ENCODE measurements at regions not wholly inside any gene's neighbourhood (a gene's known extent, or its start where the extent isn't known, plus 50 kb on each side); places are given as distances from the start of the nearest gene placed in this dataset.

- no peak for DNase-seq
These were observed 1124.3 kb downstream of the BRD1 start for GRCh38 chr22:48703265-48703941.

GRCh38 chr22:48702573-48703264, 1125.0 kb downstream of the BRD1 start:
- DNase-seq, result no peak

- DNase-seq, result no peak
These were observed 1126.2 kb downstream of the BRD1 start for GRCh38 chr22:48701296-48702030.

DNA sequence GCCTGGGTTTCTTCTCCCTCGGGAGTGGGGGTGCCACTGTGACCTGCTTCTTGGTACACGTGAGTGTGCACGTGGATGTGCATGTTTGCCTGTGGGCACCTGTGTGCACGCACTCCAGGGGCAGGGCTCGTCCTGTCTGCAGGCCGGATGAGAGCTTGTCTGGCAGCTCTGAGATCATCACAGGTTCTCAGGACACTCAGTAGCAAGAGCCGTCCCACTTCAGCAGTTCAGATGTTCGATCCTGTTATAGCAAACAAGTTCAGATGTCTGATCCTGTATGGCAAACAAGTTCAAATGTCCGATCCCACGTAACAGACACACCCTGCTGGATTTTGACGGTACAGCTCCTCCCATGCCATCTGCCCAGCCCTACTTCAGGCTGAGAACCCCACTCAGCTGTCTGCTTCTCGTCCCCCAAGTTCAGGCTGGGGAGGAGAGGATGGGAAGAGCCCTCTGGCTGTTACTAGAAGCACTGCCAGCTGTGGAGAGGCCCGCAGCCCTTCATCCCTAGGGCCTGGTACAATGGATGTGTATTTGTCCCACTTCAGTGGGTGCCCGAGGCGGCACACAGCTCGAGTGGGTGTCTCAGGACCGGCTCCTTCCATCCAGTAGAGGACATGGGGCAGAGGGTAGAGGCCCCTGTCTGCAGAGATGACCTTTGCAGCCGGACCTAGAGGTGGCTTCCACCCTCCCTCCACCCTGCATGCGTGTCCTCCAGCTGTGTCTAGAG, 1126.9 kb downstream of the BRD1 start:
- no peak for DNase-seq

- no peak for DNase-seq
These were observed 1127.5 kb downstream of the BRD1 start for GRCh38 chr22:48700180-48700565.

GRCh38 chr22:48699511-48699910, 1128.2 kb downstream of the BRD1 start:
- DNase-seq, result no peak

DNA sequence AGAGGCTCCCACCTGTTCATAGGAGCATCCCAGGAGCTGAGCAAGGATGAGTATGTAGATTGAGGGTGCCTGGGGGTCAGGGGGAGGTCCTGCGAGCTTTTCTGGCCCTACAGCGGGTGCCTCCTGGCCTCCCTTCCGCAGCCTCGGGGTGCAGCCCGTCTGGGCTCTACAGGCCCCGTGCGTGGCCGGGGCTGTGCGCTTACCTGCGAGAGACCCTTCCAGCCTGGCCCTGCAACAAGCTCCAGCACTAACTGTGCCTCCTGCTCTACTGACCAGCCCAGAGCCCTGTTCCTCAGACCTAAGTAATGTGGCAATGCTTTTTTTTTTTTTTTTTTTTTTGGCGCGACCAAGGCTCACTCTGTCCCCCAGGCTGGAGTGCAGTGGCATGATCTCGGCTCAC, 1129.1 kb downstream of the BRD1 start:
- no peak for DNase-seq

- no peak for DNase-seq
These were observed 1129.9 kb downstream of the BRD1 start for GRCh38 chr22:48697694-48698276.

- DNase-seq, result no peak
These were observed 1130.5 kb downstream of the BRD1 start for GRCh38 chr22:48697223-48697622.

DNA sequence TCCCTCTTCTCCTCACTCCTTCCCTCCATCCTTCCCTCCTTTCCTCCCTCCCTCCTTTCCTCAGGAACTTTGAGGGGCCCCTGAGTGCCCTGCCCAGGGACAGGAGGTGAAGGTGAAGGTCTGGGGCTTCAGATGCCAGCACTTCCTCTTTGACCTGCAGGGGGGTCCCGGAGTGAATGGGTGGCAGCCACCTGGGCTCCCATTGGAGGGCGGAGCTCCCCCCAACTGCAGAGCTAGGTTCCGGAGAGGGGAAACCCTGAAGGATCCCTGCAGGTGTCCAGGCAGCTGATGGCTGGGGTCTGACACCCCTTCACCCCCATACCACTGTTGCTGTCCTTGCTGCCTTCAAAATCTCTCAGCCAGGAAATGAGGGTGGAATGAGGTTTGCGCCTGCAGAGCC, 1131.3 kb downstream of the BRD1 start:
- no peak for DNase-seq

- no peak for DNase-seq
These were observed 1131.9 kb downstream of the BRD1 start for GRCh38 chr22:48695731-48696305.

DNA sequence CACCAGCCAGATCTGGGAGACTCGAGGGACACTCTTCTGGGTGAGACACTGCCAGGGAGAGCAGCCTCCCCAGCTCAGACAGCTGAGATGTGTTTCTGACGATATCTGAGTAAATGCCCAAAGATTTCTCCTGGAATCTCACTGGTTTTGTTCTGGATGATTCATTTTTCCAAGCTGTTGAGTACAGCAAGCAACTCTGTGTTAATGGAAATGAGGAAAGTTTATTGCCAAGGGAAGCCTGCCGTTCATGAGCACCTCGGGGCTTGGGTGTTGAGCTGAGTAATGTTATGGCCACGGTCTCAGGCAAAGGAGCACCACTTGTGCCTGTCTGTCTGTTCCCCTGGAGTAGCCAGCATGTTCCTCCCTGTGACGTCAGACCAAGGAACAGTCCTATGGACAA, 1132.4 kb downstream of the BRD1 start:
- DNase-seq, result no peak

DNA sequence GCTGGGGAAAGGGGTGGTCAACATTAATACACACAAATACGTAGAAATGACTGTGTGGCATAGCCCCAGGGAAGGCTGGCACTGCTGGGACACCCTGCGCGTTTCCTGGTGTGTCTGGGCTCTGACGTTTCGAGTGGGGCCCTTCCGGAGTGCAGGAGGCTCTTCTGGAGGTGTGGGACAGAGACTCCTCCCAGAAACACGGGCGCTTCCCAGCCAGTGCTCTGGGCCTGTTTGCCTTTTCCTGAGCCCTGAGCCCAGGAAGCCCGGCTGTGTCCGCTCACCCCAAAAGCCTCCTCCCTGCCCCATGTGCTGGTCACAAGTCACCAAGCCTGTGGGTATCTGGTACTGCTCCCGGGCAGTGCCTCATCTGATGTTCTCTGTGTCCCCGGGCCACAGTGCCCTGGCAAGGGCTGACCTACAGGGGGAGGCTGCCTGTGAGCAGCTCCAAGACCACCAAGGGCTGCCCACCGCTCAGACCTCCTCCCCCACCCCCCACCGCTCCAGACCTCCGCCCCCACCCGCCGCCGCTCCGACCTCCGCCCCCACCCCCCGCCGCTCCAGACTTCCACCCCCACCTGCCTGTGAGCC, 1133.3 kb downstream of the BRD1 start:
- DNase-seq, result no peak

DNA sequence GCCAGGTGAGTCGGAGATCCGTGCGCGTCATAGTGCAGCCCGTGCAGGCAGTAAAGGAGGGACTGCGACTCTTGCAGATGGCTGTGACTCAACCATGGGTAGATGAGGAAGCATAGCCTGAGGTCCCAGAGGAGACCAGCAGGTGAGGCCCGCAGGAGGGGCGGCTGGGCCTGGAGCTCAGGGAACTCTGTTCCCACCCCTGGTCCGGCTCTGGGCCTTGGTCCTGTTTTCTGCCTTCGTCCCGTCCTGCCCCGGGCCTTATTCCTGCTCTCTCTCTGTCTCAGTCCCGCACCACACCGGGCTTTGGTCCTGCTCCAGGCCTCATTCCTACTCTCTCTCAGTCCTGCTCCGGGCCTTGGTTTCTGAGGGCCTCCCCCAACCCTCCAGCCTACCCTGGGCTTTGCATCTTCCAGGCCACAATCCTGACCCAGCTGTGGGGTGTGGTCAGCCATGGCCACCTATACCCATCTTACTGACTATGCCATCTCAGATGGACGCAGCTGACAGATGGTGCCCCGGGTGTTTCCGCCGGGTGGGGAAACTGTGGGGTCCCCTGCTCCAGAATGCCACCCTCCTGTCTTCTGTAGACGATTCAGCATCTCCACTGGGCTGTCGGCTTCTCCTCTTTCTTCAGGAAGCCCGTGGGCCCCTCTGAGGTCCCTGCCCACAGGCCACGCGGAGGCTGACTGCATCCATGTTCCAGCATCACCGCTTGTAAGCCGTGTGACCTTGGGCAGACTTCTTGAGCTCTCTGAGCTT, 1134.1 kb downstream of the BRD1 start:
- no peak for DNase-seq

GRCh38 chr22:48692734-48693376, 1134.8 kb downstream of the BRD1 start:
- DNase-seq, result no peak

GRCh38 chr22:48691431-48691851, 1136.2 kb downstream of the BRD1 start:
- no peak for DNase-seq

DNA sequence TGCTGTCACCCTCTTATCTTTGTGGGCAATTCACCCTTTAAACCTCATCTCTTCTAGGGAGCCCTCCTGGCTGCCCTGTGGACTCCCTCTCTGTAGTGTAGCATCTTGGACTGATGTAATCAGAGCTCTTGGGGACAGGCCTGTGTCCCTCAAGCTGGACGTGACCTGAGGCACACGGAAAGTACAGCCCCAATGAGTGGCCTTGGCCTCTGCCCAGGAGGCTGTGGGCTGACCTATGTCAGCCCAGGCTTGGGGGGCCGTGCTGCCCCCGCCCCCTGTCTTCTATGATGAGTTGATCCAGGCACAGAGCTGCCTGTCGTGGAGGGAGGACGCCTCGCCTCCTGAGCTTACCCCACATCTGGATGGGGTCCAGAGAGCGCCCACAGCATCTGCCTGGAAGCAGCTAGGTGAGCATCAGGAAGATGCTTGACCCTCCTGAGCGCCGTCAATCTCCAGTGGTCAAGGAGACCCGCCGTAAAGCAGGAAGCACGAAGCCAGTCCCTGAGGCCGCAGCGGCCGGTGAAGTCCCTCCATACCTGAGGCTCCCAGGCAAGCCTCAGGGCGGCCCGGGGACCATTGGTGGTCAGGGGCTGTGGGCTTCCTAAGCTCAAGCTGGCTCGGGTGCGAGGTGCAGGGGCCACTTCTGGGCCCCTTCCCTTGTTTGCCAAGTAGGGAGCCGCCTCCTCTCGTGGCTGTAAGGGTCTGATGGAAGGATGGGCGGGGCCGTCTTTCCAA, 1136.9 kb downstream of the BRD1 start:
- DNase-seq, result no peak

- no peak for DNase-seq
These were observed 1138.5 kb downstream of the BRD1 start for GRCh38 chr22:48689206-48689605.

DNA sequence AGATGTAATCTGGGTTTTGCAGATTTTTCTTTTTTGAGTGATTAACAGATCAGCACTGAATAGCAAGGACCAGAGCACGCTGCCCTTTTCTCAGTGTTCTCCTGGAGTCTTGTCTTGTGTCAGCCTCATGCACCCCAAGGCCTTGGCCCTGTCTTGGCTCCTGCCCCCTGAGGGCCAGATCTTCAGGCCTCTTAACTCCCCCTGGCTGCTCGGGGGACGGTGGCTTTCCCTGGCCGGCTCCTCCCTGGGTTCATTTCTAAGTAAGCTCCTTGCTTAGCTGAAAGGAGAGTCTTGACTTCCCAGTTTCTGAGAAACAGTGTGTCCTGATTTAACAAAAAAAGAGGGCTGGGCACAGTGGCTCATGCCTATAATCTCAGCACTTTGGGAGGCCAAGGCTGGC, 1139.3 kb downstream of the BRD1 start:
- no peak for DNase-seq

DNA sequence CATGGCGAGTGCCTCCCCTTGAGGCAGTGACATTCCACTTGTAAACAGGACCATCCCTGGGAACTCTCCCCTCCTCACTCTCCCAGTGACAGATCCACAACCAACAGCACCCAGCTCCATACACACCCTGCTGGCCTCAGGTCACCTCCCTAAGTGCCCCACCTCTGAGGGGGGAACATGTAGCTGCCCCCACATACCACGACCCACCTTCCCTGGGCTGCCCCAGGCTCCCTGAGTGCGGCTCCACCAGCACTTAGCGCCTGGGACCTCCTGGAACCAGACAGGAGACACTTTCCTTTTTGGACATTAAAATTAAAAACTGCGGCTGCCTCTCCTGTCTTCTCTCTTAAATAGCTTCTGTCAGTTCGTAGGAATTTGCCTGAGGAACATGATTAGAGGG, 1140.1 kb downstream of the BRD1 start:
- DNase-seq, result no peak

Data from bone marrow (tissue), 2 donors.